Fibroblast of lung (primary cell): ENCODE measurements at regions not wholly inside any gene's neighbourhood (a gene's known extent, or its start where the extent isn't known, plus 50 kb on each side); places are given as distances from the start of the nearest gene placed in this dataset.

ENCODE experiments used
- DNase-seq, 2 donors: peaks; one replicate each; pipeline versions ENCODE4 v3.0.0 to v3.0.0-alpha.2; 2010; ENCODE audit warnings: low read depth in 2 of 2
- H2AFZ ChIP-seq: 2 replicates; pipeline ENCODE4 v1.5.1; 2012; ENCODE audit warnings: low read length, control low read depth, inconsistent platforms
- H3K27ac ChIP-seq: 2 replicates; pipeline ENCODE4 v1.5.1; 2011; ENCODE audit warnings: low read length, control low read depth; ENCODE audit not compliant: insufficient read depth
- H3K27me3 ChIP-seq: 2 replicates; pipeline ENCODE4 v1.5.1; 2011; ENCODE audit warnings: mild to moderate bottlenecking, low read length; ENCODE audit not compliant: control insufficient read depth, insufficient read depth
- H3K36me3 ChIP-seq: 2 replicates; pipeline ENCODE4 v1.5.1; 2011; ENCODE audit warnings: low read length; ENCODE audit not compliant: control insufficient read depth, insufficient read depth
- H3K4me1 ChIP-seq: 2 replicates; pipeline ENCODE4 v1.5.1; 2011; ENCODE audit warnings: low read length; ENCODE audit not compliant: control insufficient read depth, insufficient read depth; ENCODE audit errors: extremely low read depth
- H3K4me2 ChIP-seq: 2 replicates; pipeline ENCODE4 v1.5.1; 2011; ENCODE audit warnings: low read length, control low read depth; ENCODE audit not compliant: insufficient read depth; ENCODE audit errors: extremely low read depth
- H3K4me3 ChIP-seq, 4 experiments: fragments of 200-600 bp in 1 of 4; sonication (generic) in 1 of 4; replicated peaks in 1 of 4; 2 replicates each; pipeline ENCODE4 v1.5.1; 2011 to 2016; ENCODE audit warnings: low read length in 4 of 4, low read depth in 3 of 4, mild to moderate bottlenecking in 3 of 4, control low read depth in 2 of 4, inconsistent platforms in 1 of 4, mixed read lengths in 1 of 4; ENCODE audit not compliant: insufficient read depth in 1 of 4; ENCODE audit errors: control extremely low read depth in 1 of 4
- H3K79me2 ChIP-seq: 2 replicates; pipeline ENCODE4 v1.5.1; 2012; ENCODE audit warnings: mild to moderate bottlenecking, low read length, inconsistent platforms; ENCODE audit not compliant: control insufficient read depth, insufficient read depth
- H3K9ac ChIP-seq: 2 replicates; pipeline ENCODE4 v1.5.1; 2011; ENCODE audit warnings: mild to moderate bottlenecking, low read length, control low read depth; ENCODE audit not compliant: insufficient read depth
- H3K9me3 ChIP-seq: 2 replicates; pipeline ENCODE4 v1.5.1; 2012; ENCODE audit warnings: low read depth, low read length; ENCODE audit not compliant: control insufficient read depth, insufficient read depth
- H4K20me1 ChIP-seq: 2 replicates; pipeline ENCODE4 v1.5.1; 2011; ENCODE audit warnings: low read length; ENCODE audit not compliant: control insufficient read depth, insufficient read depth; ENCODE audit errors: extremely low read depth
- CTCF ChIP-seq, 2 donors: IDR thresholded peaks in 1 of 2; conservative IDR thresholded peaks in 1 of 2; 1 replicate in 1 of 2; 2 replicates in 1 of 2; pipeline ENCODE4 v1.5.1; 2011 to 2012; ENCODE audit warnings: low read length in 2 of 2, control low read depth in 1 of 2, inconsistent platforms in 1 of 2, low read depth in 1 of 2, mild to moderate bottlenecking in 1 of 2
- EZH2 ChIP-seq: IDR thresholded peaks from 2 replicates; pipeline ENCODE4 v1.5.1; 2012; ENCODE audit warnings: low read length, control low read depth, mild to moderate bottlenecking; ENCODE audit errors: missing control alignments

- H4K20me1 ChIP-seq, result no peaks in the 10 kb centered on the region
- no peak overlapping the region for H3K27ac ChIP-seq
- H3K4me1 ChIP-seq, result no peaks in the 10 kb centered on the region
- H3K9me3 ChIP-seq, result no peaks in the 10 kb centered on the region
- no peak overlapping the region for H3K4me3 ChIP-seq
- H3K36me3 ChIP-seq, result no peaks in the 10 kb centered on the region
- no peak overlapping the region for H3K9ac ChIP-seq
- H3K27me3 ChIP-seq, result no peaks in the 10 kb centered on the region
- H2AFZ ChIP-seq, result no peak overlapping the region
- no peak overlapping the region for H3K4me2 ChIP-seq
- TF ChIP-seq CTCF (conservative IDR thresholded peaks at IDR 0.05 in 1 of 2, IDR thresholded peaks at IDR 0.05 in 1 of 2; ENCODE audit: low read depth in 1 of 2, low read length in 2 of 2), result no peak
- no peak for TF ChIP-seq EZH2
- no peak for DNase-seq
- H3K79me2 ChIP-seq, result no peaks in the 10 kb centered on the region
These were observed 368.7 kb upstream of the RUNX1 start for GRCh38 chr21:35417762-35418161.

- no peaks in the 10 kb centered on the region for H3K9me3 ChIP-seq
- H3K4me3 ChIP-seq, result no peak overlapping the region
- H3K27ac ChIP-seq, result no peak overlapping the region
- H4K20me1 ChIP-seq, result no peaks in the 10 kb centered on the region
- no peak for DNase-seq
- no peak overlapping the region for H2AFZ ChIP-seq
- no peak overlapping the region for H3K4me2 ChIP-seq
- no peaks in the 10 kb centered on the region for H3K36me3 ChIP-seq
- no peak overlapping the region for H3K9ac ChIP-seq
- no peaks in the 10 kb centered on the region for H3K27me3 ChIP-seq
- no peaks in the 10 kb centered on the region for H3K4me1 ChIP-seq
- H3K79me2 ChIP-seq, result no peaks in the 10 kb centered on the region
- TF ChIP-seq CTCF (conservative IDR thresholded peaks at IDR 0.05 in 1 of 2, IDR thresholded peaks at IDR 0.05 in 1 of 2; ENCODE audit: low read depth in 1 of 2, low read length in 2 of 2) (no peak), EZH2 (no peak)
These were observed 367.9 kb upstream of the RUNX1 start for GRCh38 chr21:35416866-35417489.

GRCh38 chr21:35414507-35415139 lies 365.5 kb upstream of the RUNX1 start:
- no peaks in the 10 kb centered on the region for H4K20me1 ChIP-seq
- H3K27me3 ChIP-seq, result no peaks in the 10 kb centered on the region
- H3K4me3 ChIP-seq, result no peak overlapping the region
- no peaks in the 10 kb centered on the region for H3K36me3 ChIP-seq
- no peak for DNase-seq
- no peak overlapping the region for H3K27ac ChIP-seq
- H2AFZ ChIP-seq, result no peak overlapping the region
- H3K79me2 ChIP-seq, result no peaks in the 10 kb centered on the region
- H3K9me3 ChIP-seq, result no peaks in the 10 kb centered on the region
- no peaks in the 10 kb centered on the region for H3K4me1 ChIP-seq
- TF ChIP-seq EZH2 (no peak), CTCF (conservative IDR thresholded peaks at IDR 0.05 in 1 of 2, IDR thresholded peaks at IDR 0.05 in 1 of 2; ENCODE audit: low read depth in 1 of 2, low read length in 2 of 2) (no peak)
- no peak overlapping the region for H3K9ac ChIP-seq
- no peak overlapping the region for H3K4me2 ChIP-seq
